Keratinocyte (primary cell): ENCODE measurements at regions not wholly inside any gene's neighbourhood (a gene's known extent, or its start where the extent isn't known, plus 50 kb on each side); places are given as distances from the start of the nearest gene placed in this dataset.

ENCODE experiments used
- DNase-seq: peaks from one replicate; pipeline ENCODE4 v3.0.0-alpha.2; 2011; ENCODE audit warnings: low read depth, missing footprints, low spot score
- FAIRE-seq: peaks from 2 replicates; lab custom pipeline; 2011; peaks lifted over from hg19 to GRCh38; lab: Jason Lieb, UNC
- H2AFZ ChIP-seq: 2 replicates; pipeline ENCODE4 v1.6.0; 2012; ENCODE audit warnings: low read length, control low read depth, inconsistent platforms; ENCODE audit not compliant: control insufficient read depth
- H3K27ac ChIP-seq: 2 replicates; pipeline ENCODE4 v1.5.1; 2011; ENCODE audit warnings: low read length; ENCODE audit not compliant: control insufficient read depth, insufficient read depth
- H3K27me3 ChIP-seq: 3 replicates; pipeline ENCODE4 v1.6.0; 2011; ENCODE audit warnings: low read length; ENCODE audit not compliant: control insufficient read depth, insufficient read depth; ENCODE audit errors: extremely low read depth
- H3K36me3 ChIP-seq, 2 experiments: 2 replicates in 1 of 2; 3 replicates in 1 of 2; pipeline ENCODE4 v1.5.1; 2011; ENCODE audit warnings: low read length in 2 of 2, mild to moderate bottlenecking in 1 of 2; ENCODE audit not compliant: control insufficient read depth in 2 of 2, insufficient read depth in 2 of 2; ENCODE audit errors: extremely low read depth in 1 of 2
- H3K4me1 ChIP-seq: 3 replicates; pipeline ENCODE4 v1.5.1; 2011; ENCODE audit warnings: low read length; ENCODE audit not compliant: control insufficient read depth, insufficient read depth; ENCODE audit errors: extremely low read depth
- H3K4me2 ChIP-seq: 3 replicates; pipeline ENCODE4 v1.6.0; 2011; ENCODE audit warnings: low read depth, low read length; ENCODE audit not compliant: control insufficient read depth, insufficient read depth; ENCODE audit errors: extremely low read depth
- H3K4me3 ChIP-seq, 3 experiments: fragments of 200-600 bp in 1 of 3; sonication (generic) in 1 of 3; 2 replicates in 2 of 3; 3 replicates in 1 of 3; pipeline ENCODE4 v1.5.1; 2011 to 2016; ENCODE audit warnings: low read length in 3 of 3, mild to moderate bottlenecking in 3 of 3, control low read depth in 2 of 3, inconsistent platforms in 1 of 3, low read depth in 1 of 3, mixed read lengths in 1 of 3, mixed run types in 1 of 3, moderate library complexity in 1 of 3; ENCODE audit not compliant: control insufficient read depth in 2 of 3, insufficient read depth in 2 of 3; ENCODE audit errors: extremely low read depth in 1 of 3
- H3K79me2 ChIP-seq: 2 replicates; pipeline ENCODE4 v1.6.0; 2012; ENCODE audit warnings: low read length; ENCODE audit not compliant: control insufficient read depth, insufficient read depth
- H3K9ac ChIP-seq: 3 replicates; pipeline ENCODE4 v1.6.0; 2011; ENCODE audit warnings: low read length; ENCODE audit not compliant: control insufficient read depth, insufficient read depth; ENCODE audit errors: extremely low read depth
- H3K9me1 ChIP-seq: 3 replicates; pipeline ENCODE4 v1.6.0; 2011; ENCODE audit warnings: low read length; ENCODE audit not compliant: control insufficient read depth, insufficient read depth; ENCODE audit errors: extremely low read depth
- H3K9me3 ChIP-seq: 2 replicates; pipeline ENCODE4 v1.5.1; 2012; ENCODE audit warnings: low read depth, low read length; ENCODE audit not compliant: control insufficient read depth
- H4K20me1 ChIP-seq: 3 replicates; pipeline ENCODE4 v1.6.0; 2011; ENCODE audit warnings: low read length; ENCODE audit not compliant: control insufficient read depth, insufficient read depth; ENCODE audit errors: extremely low read depth
- EZH2 ChIP-seq: IDR thresholded peaks from one replicate; pipeline ENCODE4 v1.6.1; 2012; ENCODE audit warnings: inconsistent platforms, mild to moderate bottlenecking, low read length, moderate library complexity
- dilution Hi-C: fragments of 300-500 bp; cut with MboI; formaldehyde crosslinking; loops from one replicate; pipeline ENCODE4 v1.7.0; 2020; ENCODE audit warnings: low sequenced_read_pairs; ENCODE audit not compliant: extremely low pct_ligation_motif_present
- TF ChIP-seq, protein P1 (sequence below), 3 experiments: IDR thresholded peaks in 1 of 3; conservative IDR thresholded peaks in 1 of 3; optimal IDR thresholded peaks in 1 of 3; 2 replicates in 2 of 3; 3 replicates in 1 of 3; pipeline versions ENCODE3 to v1.5.1; 2011; ENCODE audit warnings: low read length in 3 of 3, mild to moderate bottlenecking in 3 of 3, moderate library complexity in 2 of 3, control low read depth in 1 of 3, inconsistent platforms in 1 of 3; ENCODE audit not compliant: insufficient read depth in 2 of 3; ENCODE audit errors: extremely low read depth in 1 of 3

GRCh38 chr2:11101430-11101829 lies 53.8 kb upstream of the SLC66A3 start:
- H3K27me3 ChIP-seq, result peaks cover 6% of the 10 kb centered on the region
- no peak for TF ChIP-seq EZH2
- TF ChIP-seq, protein P1, sequence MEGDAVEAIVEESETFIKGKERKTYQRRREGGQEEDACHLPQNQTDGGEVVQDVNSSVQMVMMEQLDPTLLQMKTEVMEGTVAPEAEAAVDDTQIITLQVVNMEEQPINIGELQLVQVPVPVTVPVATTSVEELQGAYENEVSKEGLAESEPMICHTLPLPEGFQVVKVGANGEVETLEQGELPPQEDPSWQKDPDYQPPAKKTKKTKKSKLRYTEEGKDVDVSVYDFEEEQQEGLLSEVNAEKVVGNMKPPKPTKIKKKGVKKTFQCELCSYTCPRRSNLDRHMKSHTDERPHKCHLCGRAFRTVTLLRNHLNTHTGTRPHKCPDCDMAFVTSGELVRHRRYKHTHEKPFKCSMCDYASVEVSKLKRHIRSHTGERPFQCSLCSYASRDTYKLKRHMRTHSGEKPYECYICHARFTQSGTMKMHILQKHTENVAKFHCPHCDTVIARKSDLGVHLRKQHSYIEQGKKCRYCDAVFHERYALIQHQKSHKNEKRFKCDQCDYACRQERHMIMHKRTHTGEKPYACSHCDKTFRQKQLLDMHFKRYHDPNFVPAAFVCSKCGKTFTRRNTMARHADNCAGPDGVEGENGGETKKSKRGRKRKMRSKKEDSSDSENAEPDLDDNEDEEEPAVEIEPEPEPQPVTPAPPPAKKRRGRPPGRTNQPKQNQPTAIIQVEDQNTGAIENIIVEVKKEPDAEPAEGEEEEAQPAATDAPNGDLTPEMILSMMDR (optimal IDR thresholded peaks at IDR 0.05 in 1 of 3, IDR thresholded peaks at IDR 0.05 in 1 of 3, conservative IDR thresholded peaks at IDR 0.05 in 1 of 3; ENCODE audit: extremely low read depth in 1 of 3, insufficient read depth in 2 of 3, low read length in 3 of 3), result no peak
- H3K27ac ChIP-seq, result no peak overlapping the region
- no peaks in the 10 kb centered on the region for H3K9me1 ChIP-seq
- no peak for FAIRE-seq
- no peaks in the 10 kb centered on the region for H4K20me1 ChIP-seq
- no peak overlapping the region for H3K4me2 ChIP-seq
- H3K79me2 ChIP-seq, result no peaks in the 10 kb centered on the region
- dilution Hi-C loops, result no loop called here
- no peak overlapping the region for H3K4me3 ChIP-seq
- H3K4me1 ChIP-seq, result no peaks in the 10 kb centered on the region
- no peaks in the 10 kb centered on the region for H3K9me3 ChIP-seq
- no peaks in the 10 kb centered on the region for H3K36me3 ChIP-seq
- H2AFZ ChIP-seq, result no peak overlapping the region
- no peak overlapping the region for H3K9ac ChIP-seq
- no peak for DNase-seq

GRCh38 chr2:11102466-11102865 lies 52.8 kb upstream of the SLC66A3 start:
- Histone ChIP-seq H4K20me1 (no peaks in the 10 kb centered on the region), H3K36me3 (no peaks in the 10 kb centered on the region), H3K27ac (no peak overlapping the region), H3K4me3 (no peak overlapping the region), H3K9me1 (no peaks in the 10 kb centered on the region), H3K9ac (no peak overlapping the region), H3K79me2 (no peaks in the 10 kb centered on the region), H3K27me3 (peaks cover 6% of the 10 kb centered on the region), H2AFZ (no peak overlapping the region), H3K4me1 (no peaks in the 10 kb centered on the region), H3K4me2 (no peak overlapping the region), H3K9me3 (no peaks in the 10 kb centered on the region)
- FAIRE-seq (no peak), DNase-seq (no peak)
- TF ChIP-seq, protein P1 (optimal IDR thresholded peaks at IDR 0.05 in 1 of 3, IDR thresholded peaks at IDR 0.05 in 1 of 3, conservative IDR thresholded peaks at IDR 0.05 in 1 of 3; ENCODE audit: extremely low read depth in 1 of 3, insufficient read depth in 2 of 3, low read length in 3 of 3), result no peak
- TF ChIP-seq EZH2, result no peak
- dilution Hi-C loops, result no loop called here
